ENCODE measurements at regions not wholly inside any gene's neighbourhood (a gene's known extent, or its start where the extent isn't known, plus 50 kb on each side); places are given as distances from the start of the nearest gene placed in this dataset.
"Not testable (repeated sequence)": the region's sequence is repeated elsewhere in the genome, so short reads cannot be mapped to it uniquely, and the experiment has no call there.

DNA sequence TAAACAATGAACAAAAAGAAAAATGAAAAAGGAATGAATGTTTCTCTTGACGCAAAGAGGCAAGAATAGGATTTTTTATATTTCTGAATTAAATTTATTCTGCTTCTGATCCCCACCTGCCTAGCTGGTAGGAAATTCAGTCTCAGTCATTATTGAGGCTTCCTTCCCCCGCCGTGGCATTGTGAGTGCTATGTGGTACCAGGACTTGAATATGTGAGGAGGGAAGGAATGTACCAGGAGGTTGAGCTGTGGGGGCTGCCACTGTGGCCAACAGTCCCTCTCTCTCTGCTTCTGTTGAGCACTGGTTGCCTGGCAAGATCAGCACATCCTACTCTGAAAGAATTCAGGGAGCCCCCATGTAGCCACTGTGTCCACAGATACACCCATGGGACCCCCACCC lies 368.1 kb upstream of the JARID2 start:
- in situ Hi-C loops (cut with MboI; ENCODE audit: low sequenced_read_pairs): no loop called here

DNA sequence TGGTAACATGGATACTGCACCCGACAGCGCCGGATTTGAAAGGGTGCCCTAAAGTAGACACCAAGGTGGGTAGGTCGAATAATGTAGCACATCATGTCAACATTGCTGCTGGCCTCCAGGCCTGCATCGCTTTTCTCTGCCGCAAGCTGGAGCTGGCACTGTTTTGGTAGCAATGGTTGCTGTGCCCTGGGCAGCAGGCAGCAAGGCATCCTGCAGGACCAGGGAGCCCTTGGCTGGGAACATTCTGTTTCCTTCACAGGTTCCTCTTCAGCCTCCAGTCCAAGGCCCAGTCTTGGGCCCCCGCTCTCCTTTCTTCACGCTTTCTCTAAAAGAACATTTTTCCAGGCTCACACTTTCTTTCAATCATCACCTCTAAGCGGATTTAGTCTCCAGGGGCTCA lies 365.8 kb upstream of the JARID2 start:
- in situ Hi-C loops (cut with MboI; ENCODE audit: low sequenced_read_pairs): no loop called here

DNA sequence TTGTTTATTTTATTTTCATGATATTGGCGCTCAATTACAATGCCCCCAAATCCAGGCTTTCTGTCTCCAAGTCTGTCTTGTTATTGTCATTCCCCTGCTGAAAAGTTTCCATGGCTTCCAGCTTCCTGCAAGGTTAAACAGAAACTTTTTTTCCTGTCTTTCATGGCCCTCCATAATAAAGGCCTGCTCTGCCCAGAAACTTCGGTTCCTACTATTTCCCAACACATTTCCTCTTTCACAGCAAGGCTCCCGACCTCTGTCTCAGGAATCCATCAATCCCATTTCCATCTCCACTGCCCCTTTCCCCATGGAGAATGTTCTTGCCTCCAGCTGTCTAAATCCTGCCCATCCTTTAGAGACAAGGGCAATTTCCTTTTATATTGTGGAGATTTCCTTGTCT lies 365.2 kb upstream of the JARID2 start:
- in situ Hi-C loops (cut with MboI; ENCODE audit: low sequenced_read_pairs): no loop called here

DNA sequence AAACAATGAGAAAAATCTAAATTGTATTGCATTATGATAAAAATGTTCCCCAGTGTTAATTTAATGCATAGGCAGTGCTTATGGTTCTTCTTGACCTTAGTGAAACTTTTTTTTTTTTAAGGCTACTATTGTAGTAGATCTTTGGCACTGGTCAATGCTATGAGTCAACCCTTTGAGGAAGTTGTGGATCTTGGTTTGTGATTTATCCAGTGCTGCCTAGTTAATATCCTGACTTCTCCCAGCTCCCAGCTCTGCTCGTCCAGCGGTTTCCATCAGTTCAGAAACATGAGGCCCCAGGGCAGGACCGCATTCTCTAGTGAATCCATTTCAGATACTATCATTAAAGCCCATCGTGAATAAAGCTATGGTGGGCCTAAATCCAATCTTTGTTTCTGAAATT lies 364.5 kb upstream of the JARID2 start:
- in situ Hi-C loops (cut with MboI; ENCODE audit: low sequenced_read_pairs): no loop called here

DNA sequence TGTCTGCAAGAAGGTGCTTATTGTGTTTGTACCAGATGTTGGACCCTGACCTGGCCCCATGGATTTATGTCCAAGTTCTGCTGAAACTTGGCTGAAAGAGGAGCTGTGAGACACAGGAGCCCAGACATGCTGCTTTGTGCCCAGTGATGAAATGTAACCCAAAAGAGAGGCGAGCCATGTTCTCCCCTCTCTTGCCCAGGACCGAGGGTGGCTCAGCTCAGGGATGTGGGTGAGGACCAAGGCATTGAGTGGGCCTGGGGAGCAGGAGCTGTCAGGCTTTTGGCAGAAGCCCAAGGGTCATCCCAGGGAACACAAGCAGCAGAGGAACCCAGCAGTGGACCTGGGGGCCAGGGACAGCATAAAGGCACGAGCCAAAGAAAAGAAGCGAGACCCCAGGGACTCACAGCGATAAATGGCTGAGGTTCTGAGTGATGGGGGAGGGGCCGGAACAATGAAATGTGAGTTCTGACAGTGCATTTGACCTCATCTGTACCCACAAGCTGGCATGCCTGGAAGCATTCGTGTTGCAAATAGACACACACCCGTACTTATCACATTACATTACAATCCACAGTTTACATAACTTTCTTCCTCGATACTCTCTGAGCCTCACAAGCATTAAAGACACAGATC lies 363.4 kb upstream of the JARID2 start:
- in situ Hi-C loops (cut with MboI; ENCODE audit: low sequenced_read_pairs): no loop called here

DNA sequence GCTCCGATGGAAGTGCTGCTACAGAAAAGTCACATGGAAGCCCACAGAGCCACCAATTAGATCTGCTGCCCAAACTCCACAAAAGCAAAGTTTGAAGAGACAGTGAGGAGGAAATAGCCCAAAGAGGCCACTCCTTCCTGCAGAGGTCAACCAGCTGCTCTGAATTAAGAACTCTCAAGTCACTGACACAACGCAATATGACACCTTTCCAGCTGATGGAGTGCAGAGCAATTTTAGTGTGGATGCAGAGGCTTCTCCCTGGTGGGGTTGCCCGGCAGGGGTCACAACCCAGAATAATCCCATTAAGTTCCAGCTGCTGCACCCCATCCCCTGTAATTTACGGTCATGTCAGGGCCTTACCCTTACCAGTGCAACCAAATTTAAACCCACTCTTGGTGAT lies 361.9 kb upstream of the JARID2 start:
- in situ Hi-C loops (cut with MboI; ENCODE audit: low sequenced_read_pairs): no loop called here

DNA sequence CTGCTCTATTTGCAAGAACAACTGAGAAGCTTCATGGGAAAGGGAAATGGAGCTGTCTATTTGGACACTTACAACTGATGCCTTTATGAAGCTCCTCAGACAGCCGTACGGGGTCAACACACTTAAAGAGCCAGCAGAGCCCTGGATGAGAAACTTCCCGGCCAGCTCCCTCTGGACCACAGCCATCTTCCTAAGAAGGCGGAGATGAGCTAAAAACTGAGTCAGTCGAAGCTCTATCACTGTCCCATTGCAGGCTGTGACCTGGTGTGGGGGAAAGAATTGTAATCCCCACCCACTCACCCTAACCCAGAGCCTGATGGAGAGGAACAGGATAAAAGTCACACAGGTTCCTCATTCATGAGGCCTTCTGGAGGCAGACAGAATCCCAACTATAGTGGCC lies 360.4 kb upstream of the JARID2 start:
- in situ Hi-C loops (cut with MboI; ENCODE audit: low sequenced_read_pairs): no loop called here

DNA sequence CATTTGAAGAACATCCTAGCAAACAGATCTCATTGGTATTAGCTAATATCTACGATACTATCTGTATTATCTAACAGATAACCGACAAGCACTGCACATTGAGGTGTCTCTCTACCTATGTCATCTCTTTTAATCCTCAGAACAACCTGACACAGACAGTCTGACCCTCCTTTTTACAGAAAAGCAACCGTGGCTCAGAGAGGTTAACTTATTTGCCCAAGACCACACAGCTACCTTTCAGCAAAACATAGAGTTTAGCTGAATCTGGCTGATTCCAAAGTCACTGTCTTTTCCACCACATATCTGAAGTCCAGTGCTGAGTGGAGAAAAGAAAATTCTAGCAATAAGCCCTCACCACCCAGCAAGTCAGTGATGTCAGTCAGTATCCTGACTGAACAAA lies 358.7 kb upstream of the JARID2 start:
- in situ Hi-C loops (cut with MboI; ENCODE audit: low sequenced_read_pairs): no loop called here

DNA sequence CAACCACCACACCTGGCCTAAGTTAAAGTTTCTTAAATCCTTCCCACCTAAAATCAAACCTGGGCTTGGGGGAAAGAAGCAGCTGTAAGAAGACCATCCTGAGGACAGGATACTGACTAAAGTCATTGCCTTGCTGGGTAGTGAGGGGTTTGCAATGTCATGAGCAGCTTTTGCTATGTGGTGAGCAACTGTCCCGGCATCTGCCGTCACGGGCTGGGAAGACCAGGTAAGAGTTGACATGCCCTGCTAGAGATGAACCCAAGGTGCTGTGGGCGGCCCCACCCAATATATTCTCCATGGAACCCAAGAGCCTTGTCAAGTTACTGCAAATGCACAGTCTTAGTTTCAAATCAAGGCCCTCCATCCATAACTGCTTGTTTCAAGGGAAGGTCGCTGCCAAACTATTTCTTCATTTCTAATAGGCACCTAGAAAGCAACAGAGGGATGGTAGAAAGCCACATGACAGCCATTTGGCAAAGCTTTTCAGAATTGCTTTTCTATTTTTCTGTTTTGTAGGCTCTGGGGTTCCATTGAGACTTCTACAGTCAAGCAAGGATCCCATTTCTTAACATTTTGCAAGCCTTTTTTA lies 357.8 kb upstream of the JARID2 start:
- in situ Hi-C loops (cut with MboI; ENCODE audit: low sequenced_read_pairs): no loop called here

DNA sequence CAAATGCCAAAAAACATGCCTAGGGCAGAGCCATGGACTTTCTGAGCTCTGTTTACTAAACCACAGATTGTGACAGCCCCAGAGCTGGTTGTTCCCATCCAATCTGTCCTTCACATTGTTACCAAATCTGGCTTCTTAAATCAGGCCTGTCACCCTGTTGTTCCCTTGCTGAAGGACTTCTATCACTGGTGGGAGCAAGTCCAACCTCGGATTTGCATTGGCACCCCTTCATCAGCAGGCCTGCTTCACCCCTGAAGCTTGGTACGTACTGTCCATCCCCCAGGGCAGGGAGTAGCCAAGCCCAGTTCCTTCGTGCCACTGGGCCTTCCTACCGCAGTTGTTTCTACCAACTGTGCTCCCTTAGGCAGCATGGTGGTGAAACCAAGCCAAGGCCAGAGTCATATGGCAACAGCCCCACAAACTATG lies 357.3 kb upstream of the JARID2 start:
- in situ Hi-C loops (cut with MboI; ENCODE audit: low sequenced_read_pairs): no loop called here

DNA sequence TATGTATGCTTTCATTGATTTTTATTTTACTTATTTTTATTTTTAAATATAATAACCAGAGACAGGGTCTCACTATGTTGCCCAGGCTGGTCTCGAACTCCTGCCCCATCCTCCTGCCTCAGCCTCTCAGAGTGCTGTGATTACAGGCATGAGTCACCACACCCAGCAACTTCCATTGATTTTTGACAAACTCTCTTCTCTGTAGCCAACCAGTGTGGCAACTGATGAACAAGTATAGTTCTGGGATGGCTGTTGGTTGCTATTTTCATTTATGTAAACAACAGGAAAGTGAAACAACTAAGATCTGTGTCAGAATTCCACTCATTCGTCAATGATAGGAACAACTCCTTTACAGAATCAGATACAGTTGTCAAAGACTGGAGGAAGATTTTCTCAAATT lies 356.7 kb upstream of the JARID2 start:
- in situ Hi-C loops (cut with MboI; ENCODE audit: low sequenced_read_pairs): no loop called here

DNA sequence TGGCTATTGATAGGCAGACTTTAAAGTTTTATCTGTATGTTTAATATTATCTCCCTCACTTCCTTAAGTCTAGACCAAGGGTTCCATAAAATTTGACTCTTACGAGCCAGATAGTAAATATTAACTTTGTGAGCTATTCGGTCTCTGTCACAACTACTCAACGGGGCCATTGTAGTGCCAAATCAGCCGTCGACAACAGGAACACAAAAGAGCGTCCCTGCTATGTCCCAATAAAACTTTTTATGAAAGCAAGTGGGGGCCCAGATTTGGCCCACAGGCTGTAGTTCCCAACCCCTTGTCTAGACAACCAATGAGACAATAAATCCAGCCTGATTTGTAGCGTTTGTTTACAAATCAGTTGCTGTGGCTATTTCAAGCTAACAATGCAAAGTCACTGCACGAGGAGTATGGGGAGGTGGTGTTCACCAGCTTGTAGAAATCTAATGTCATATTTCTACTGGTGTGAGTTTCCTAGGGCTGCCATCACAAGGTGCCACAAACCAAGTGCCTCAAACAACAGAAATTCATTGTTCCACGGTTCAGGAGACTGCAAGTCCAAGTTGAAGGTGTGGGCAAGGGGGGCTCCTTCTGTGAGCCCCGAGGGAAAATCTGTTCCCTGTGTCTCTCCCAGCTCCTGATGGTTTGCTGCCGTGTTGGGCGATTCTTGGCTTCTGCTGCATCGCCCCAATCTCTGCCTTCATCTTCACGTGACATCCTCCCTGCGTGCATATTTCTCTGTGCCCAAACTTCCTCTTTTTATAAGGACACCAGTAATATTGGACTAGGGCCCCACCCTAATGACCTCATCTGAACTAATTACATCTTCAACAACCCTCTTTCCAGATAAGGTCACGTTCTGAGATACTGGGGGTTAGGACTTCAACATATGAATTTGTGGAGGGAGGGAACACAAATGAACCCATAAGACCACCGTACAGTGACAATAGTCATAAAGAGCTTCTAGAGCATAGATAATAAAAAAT lies 356.0 kb upstream of the JARID2 start:
- in situ Hi-C loops (cut with MboI; ENCODE audit: low sequenced_read_pairs): no loop called here

DNA sequence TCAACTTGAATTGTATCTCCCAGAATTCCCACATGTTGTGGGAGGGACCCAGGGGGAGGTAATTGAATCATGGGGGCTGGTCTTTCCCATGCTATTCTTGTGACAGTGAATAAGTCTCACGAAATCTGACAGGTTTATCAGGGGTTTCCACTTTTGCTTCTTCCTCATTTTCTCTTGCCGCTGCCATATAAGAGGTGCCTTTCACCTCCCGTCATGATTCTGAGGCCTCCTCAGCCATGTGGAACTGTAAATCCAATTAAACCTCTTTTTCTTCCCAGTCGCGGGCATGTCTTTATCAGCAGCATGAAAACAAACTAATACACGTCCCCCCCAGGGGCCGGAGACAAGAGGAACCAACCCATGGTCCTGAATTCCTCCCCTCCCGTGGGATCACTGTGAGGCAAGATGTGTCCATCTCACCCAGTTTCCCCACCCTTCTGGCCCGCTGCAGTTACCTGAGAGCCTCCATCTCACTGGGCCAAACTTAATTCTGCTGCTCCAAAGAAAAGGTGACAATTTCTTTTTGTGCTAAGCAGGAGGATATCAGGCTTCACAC lies 354.0 kb upstream of the JARID2 start:
- in situ Hi-C loops (cut with MboI; ENCODE audit: low sequenced_read_pairs): not testable (repeated sequence)

DNA sequence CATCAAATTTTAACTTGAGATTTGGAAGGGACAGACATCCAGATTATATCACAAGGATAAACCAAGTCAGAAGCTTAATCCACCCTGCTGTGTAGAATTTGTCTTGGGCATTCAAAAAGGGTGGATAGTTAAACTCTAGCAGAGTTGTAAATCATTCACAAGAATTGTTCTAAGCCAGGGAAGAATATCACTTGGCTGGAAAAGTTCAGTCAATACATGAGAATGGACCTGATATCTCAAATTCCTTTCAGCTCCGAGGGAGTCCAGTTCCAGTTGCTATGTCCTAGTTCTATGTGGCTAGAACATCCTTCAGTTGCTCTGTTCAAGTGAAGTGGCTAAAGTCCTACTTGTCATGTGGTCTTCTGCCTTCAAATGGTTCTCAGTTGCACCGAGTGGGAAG lies 351.8 kb upstream of the JARID2 start:
- in situ Hi-C loops (cut with MboI; ENCODE audit: low sequenced_read_pairs): no loop called here

DNA sequence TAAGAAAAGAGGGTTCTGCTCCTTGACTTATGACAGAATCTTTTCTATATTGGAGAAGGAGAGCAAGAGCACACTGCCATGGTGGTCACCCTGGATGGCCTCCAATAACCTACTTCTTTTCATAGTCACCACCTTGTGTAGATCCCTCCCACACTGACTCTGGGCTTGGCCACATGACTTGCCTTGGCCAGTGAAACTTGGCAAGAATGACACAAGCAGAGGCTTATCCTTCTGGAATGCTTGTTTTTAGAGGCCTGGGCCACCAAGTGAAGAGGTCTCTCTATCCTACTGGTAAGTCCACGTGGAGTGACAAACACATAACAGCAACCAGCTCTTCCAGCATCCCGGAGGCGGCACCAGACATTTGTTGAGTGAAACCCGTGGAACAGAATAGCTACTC lies 349.4 kb upstream of the JARID2 start:
- in situ Hi-C loops (cut with MboI; ENCODE audit: low sequenced_read_pairs): no loop called here

DNA sequence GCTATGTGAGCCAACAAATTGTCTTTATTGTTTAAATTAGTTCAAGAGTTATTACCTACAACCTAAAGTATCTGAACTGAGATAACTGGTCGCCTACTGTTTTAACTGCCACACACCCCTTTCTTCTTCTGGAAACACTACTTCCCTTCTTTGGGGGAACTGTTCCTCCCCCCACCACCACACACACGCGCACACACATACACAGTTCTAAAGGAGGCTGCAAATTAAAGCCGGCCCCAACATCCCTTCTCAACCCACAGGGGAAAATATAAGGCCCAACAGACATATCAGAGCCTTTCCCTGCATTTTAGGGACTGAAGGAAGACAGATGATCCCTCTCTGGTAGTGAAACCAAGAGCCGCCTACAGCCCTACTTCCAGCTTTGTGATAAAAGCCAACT lies 348.0 kb upstream of the JARID2 start:
- in situ Hi-C loops (cut with MboI; ENCODE audit: low sequenced_read_pairs): no loop called here

DNA sequence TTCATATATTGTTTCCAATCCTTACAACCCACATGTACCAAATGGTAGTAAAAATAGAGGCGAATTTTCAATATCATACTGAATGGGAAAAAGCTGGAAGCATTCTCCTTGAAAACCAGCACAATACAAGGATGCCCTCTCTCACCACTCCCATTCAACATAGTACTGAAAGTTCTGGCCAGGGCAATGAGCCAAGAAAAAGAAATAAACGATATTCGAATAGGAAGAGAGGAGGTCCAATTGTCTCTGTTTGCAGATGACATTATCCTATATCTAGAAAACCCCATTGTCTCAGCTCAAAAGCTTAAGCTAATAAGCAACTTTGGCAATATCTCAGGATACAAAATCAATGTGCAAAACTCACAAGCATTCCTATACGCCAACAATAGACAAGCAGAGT lies 346.4 kb upstream of the JARID2 start:
- in situ Hi-C loops (cut with MboI; ENCODE audit: low sequenced_read_pairs): not testable (repeated sequence)

DNA sequence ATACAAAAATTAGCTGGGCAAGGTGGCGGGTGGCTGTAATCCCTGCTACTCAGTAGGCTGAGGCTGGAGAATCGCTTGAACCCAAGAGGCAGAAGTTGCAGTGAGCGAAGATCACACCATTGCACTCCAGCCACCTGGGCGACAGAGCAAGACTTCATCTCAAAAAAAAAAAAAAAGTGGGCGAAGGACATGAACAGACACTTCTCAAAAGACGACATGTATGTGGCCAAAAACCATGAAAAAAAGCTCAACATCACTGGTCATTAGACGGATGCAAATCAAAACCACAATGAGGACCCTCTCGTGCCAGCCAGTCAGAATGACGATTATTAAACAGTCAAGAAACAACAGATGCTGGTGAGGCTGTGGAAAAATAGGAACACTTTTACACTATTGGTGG lies 344.9 kb upstream of the JARID2 start:
- in situ Hi-C loops (cut with MboI; ENCODE audit: low sequenced_read_pairs): no loop called here

DNA sequence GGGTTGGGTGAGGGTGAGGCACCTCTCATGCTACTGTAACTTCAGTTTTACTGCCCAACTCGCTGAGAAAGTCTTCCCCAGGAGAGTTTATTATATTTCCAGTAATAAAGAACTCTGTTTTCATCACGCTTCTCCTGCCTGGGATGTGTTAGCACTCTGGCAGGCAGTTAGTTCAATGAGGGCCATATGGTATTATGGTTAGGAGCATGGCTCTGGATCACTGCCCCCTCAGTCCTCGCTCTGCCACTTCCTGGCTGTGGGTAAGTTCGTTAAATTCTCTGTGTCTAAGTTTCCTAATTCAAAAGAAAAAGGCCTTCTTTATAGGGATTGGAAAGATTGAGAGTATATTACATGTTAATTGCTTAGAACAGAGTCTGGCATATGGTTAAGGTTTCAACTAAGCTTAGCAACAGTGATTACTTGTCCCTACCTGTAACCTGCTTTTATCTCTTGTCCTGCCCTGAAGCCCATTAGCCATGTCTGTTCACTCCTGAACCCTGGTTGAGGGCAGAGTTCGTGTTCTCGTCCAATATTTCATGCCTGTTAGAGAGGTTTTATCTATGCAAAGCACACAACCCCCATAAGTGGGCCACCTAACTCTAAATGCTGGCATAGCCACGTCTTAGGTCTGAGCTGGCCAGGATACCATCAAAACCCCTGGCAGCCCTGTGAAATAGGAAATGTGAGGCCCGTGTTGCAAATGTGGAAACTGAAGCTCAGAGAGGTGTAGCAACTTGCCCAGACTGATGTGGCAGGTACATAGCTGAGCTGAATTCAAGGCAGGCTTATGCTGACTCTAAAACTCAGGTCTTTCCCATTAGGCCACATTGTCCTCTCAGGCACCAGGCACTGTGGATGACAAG lies 342.5 kb upstream of the JARID2 start:
- in situ Hi-C loops (cut with MboI; ENCODE audit: low sequenced_read_pairs): no loop called here

DNA sequence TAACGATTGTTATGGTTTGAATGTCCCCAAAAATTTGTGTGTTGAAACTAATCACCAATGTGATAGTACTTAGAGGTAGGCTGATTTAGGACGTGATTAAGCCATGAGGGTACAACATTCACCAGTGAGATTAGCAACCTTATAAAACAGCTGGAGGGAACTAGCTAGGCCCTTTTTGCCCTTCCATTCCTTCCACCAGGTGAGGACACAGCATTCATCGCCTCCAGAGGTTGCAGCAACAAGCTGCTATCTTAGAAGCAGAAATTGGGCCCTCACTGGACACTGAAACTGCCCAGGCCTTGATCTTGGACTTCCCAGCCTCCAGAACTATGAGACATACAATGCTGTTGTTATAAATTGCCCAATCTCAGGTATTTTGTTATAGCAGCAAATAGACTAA lies 340.7 kb upstream of the JARID2 start:
- in situ Hi-C loops (cut with MboI; ENCODE audit: low sequenced_read_pairs): no loop called here

DNA sequence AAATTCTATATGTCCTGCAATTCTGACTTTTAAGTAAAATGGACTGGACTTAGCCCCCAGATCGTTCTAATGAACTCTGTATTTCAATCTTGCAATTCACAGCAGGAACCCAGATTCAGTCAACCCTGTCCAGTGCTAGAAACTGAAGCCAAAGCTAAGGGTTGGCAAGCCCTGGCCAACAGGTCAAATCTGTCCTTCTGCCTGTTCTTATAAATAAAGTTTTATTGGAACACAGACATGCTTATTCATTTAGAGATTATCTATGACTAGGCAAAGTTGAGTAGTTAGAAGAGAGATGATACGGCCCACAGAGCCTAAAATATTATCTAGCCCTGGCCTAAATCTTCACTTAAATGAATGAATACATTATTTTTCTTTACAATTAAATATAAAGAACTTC lies 339.2 kb upstream of the JARID2 start:
- in situ Hi-C loops (cut with MboI; ENCODE audit: low sequenced_read_pairs): no loop called here
